ENCODE measurements at regions not wholly inside any gene's neighbourhood (a gene's known extent, or its start where the extent isn't known, plus 50 kb on each side); places are given as distances from the start of the nearest gene placed in this dataset.
A peak's percentile ranks its signal among the peaks of the same experiment; 100 is the strongest.

DNA sequence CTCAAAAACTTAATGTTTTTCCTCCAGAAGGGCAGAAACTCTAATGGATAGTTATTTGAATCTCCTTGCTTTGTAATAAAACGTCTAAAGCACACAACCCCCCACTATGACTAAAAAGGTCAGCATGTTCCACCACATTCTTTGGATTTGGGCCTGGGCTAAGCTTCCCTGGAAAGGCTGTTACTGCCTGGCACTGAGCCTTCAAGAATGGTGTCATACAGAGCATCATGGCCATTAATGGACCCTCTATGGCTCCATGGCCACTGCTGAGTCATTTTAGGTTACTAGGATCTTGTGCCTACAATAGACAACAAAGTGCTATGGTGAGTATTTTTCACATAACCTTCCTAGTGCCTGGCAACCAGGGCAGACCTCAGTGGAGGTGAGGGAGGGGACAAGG, 242.6 kb upstream of the FAT3 start:
- TF ChIP-seq, protein P1, sequence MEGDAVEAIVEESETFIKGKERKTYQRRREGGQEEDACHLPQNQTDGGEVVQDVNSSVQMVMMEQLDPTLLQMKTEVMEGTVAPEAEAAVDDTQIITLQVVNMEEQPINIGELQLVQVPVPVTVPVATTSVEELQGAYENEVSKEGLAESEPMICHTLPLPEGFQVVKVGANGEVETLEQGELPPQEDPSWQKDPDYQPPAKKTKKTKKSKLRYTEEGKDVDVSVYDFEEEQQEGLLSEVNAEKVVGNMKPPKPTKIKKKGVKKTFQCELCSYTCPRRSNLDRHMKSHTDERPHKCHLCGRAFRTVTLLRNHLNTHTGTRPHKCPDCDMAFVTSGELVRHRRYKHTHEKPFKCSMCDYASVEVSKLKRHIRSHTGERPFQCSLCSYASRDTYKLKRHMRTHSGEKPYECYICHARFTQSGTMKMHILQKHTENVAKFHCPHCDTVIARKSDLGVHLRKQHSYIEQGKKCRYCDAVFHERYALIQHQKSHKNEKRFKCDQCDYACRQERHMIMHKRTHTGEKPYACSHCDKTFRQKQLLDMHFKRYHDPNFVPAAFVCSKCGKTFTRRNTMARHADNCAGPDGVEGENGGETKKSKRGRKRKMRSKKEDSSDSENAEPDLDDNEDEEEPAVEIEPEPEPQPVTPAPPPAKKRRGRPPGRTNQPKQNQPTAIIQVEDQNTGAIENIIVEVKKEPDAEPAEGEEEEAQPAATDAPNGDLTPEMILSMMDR (IDR thresholded peaks at IDR 0.05; ENCODE audit: unreplicated experiment in 3 of 3), result no peak
- Mint-ChIP-seq H3K36me3 (ENCODE audit: low read depth) (no peaks in the 10 kb centered on the region), H3K4me3 (no peak overlapping the region), H3K27me3 (ENCODE audit: low read depth) (no peaks in the 10 kb centered on the region), H3K9me3 (peaks cover 5% of the 10 kb centered on the region), H3K4me1 (peaks cover 6% of the 10 kb centered on the region), H3K27ac (peak overlapping the region in 2 of 3 experiments; percentile 9 to 20)

DNA sequence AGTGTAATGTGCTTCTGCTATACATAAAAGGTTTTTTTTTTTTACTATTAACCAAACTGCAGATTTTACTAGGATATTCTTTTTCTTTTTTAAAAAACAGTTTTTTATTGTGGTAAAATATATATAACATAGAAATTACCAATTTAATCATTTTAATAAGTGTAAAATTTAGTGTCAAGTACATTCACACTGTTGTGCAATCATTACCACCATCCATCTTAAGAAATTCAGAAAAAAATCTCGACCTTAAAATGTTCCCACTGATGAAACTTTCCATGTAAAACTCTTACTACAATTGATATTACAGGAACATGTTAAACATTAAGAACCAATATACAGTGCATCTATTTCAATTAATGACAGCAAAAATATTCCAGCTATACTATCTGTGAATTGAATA, 244.8 kb upstream of the FAT3 start:
- H3K4me3 Mint-ChIP-seq, result no peak overlapping the region
- H3K9me3 Mint-ChIP-seq, result peaks cover 2% of the 10 kb centered on the region
- peaks cover 15% of the 10 kb centered on the region for H3K4me1 Mint-ChIP-seq
- H3K27ac Mint-ChIP-seq, result no peak overlapping the region
- H3K36me3 Mint-ChIP-seq (ENCODE audit: low read depth), result no peaks in the 10 kb centered on the region
- TF ChIP-seq, protein P1 (IDR thresholded peaks at IDR 0.05; ENCODE audit: unreplicated experiment in 3 of 3), result no peak
- H3K27me3 Mint-ChIP-seq (ENCODE audit: low read depth), result no peaks in the 10 kb centered on the region

DNA sequence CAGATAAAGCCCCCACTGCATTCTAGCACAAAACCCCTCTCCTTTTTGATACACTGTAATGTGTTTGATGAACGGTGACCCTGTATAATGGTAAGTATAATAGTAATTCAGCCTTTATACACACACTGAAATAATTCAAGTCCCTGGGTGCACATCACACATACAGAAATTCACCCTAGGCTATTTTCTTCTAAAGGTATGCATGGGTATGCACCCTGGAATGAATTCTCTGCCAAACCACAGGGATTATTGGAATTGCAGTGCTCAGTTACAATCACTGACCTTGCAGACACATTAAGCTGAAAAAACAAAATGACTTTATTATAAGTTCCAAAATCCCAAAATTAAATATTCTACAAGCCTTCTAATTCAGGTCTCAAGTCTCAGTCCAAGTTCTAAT, 245.9 kb upstream of the FAT3 start:
- Mint-ChIP-seq H3K9me3 (peaks cover 2% of the 10 kb centered on the region), H3K27ac (no peak overlapping the region), H3K4me1 (peaks cover 15% of the 10 kb centered on the region), H3K27me3 (ENCODE audit: low read depth) (no peaks in the 10 kb centered on the region), H3K36me3 (ENCODE audit: low read depth) (no peaks in the 10 kb centered on the region), H3K4me3 (no peak overlapping the region)
- TF ChIP-seq, protein P1 (IDR thresholded peaks at IDR 0.05; ENCODE audit: unreplicated experiment in 3 of 3), result no peak

DNA sequence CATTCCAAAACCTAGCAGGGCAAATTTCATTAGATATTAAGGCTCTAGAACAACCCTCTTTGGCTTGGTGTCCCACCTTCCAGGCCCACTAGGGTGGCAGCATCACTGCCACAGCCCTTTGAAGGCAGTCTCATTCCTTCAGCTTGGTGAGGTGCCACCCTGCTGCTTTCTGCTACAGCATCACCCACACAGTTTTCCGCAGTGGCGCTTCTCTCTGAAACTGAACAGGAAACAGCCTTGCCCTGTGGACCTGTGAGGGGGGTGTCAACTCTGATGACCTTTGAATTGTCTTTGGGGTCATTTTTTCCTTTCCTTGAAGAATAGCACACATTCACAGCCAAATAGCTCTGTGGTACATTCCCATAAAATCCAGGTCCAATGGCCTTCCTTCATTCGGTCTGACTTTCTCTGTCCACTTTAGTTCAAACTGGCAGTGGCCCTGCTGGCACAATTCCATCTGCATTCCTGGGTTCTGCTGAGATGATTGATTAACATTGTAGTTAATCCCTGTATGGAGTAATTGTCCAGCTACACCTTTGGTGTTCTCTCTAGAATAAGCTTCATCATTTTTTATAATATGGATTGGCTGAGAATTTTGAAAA, 251.9 kb upstream of the FAT3 start:
- no peak overlapping the region for H3K4me3 Mint-ChIP-seq
- TF ChIP-seq, protein P1 (IDR thresholded peaks at IDR 0.05; ENCODE audit: unreplicated experiment in 3 of 3), result no peak
- H3K9me3 Mint-ChIP-seq, result no peaks in the 10 kb centered on the region
- H3K27me3 Mint-ChIP-seq (ENCODE audit: low read depth), result no peaks in the 10 kb centered on the region
- peaks cover 17% of the 10 kb centered on the region for H3K4me1 Mint-ChIP-seq
- H3K36me3 Mint-ChIP-seq (ENCODE audit: low read depth), result no peaks in the 10 kb centered on the region
- peak overlapping the region in 1 of 3 experiments; percentile 7 for H3K27ac Mint-ChIP-seq

DNA sequence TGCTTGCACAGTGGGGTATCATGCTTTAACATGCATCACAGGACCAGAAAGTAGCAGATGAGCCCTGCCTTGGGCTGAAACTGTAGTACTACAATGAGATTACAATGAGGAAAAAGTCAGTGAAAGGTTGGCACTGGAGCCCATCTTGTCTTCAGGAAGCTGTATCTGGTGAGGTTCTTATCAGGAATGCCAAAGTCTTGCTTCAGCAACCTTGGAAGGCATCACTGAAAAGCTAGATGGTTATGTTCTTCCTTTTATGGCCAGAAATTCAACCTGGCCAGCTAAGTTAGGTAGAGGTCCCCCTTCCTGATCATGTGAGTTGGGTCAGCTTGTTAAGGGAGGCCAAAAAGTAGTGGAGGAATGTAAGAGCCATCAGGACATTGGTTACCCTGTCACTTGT, 254.0 kb upstream of the FAT3 start:
- TF ChIP-seq, protein P1 (IDR thresholded peaks at IDR 0.05; ENCODE audit: unreplicated experiment in 3 of 3), result no peak
- no peak overlapping the region for H3K4me3 Mint-ChIP-seq

DNA sequence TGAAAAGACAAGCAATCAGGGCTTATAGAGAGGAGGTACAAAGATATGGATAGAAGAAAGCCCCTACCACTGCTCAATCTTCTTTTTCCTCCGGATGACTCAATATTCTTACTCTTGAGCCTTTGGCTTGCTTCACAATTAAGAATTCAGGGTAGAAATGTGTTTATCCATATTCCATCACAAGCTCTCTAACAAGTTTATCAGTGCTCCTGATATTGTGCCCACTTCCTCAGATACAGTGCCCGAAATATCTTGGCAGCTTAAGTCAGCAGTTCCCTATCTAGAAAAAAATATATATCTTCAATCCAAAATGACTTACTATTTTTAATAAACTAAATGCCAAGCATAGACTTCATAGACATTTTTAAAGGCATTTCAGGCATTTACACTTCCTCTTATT, 255.1 kb upstream of the FAT3 start:
- TF ChIP-seq, protein P1 (IDR thresholded peaks at IDR 0.05; ENCODE audit: unreplicated experiment in 3 of 3), result no peak
- H3K27me3 Mint-ChIP-seq (ENCODE audit: low read depth), result no peaks in the 10 kb centered on the region
- no peak overlapping the region for H3K27ac Mint-ChIP-seq
- H3K9me3 Mint-ChIP-seq, result peaks cover 6% of the 10 kb centered on the region
- H3K4me3 Mint-ChIP-seq, result no peak overlapping the region
- H3K36me3 Mint-ChIP-seq (ENCODE audit: low read depth), result no peaks in the 10 kb centered on the region
- H3K4me1 Mint-ChIP-seq, result peaks cover 8% of the 10 kb centered on the region

More for the DNA sequence above, 254.0 kb upstream of the FAT3 start:
- Mint-ChIP-seq H3K36me3 (ENCODE audit: low read depth) (no peaks in the 10 kb centered on the region), H3K4me1 (peaks cover 9% of the 10 kb centered on the region), H3K27me3 (ENCODE audit: low read depth) (no peaks in the 10 kb centered on the region), H3K27ac (no peak overlapping the region), H3K9me3 (no peaks in the 10 kb centered on the region)

All from nephron (organoid).